ENCODE measurements at regions not wholly inside any gene's neighbourhood (a gene's known extent, or its start where the extent isn't known, plus 50 kb on each side); places are given as distances from the start of the nearest gene placed in this dataset.

GRCh38 chr12:90292183-90292582 lies 583.5 kb upstream of the ATP2B1 start:
- Histone ChIP-seq H3K4me3 (ENCODE audit: low read depth, low read length) (no peak overlapping the region), H3K4me1 (ENCODE audit: control insufficient read depth, insufficient read depth, low read length) (no peaks in the 10 kb centered on the region)
- WGBS (ENCODE audit: insufficient coverage) = 80% methylated on average over 2 of the region's 4 CpGs

DNA sequence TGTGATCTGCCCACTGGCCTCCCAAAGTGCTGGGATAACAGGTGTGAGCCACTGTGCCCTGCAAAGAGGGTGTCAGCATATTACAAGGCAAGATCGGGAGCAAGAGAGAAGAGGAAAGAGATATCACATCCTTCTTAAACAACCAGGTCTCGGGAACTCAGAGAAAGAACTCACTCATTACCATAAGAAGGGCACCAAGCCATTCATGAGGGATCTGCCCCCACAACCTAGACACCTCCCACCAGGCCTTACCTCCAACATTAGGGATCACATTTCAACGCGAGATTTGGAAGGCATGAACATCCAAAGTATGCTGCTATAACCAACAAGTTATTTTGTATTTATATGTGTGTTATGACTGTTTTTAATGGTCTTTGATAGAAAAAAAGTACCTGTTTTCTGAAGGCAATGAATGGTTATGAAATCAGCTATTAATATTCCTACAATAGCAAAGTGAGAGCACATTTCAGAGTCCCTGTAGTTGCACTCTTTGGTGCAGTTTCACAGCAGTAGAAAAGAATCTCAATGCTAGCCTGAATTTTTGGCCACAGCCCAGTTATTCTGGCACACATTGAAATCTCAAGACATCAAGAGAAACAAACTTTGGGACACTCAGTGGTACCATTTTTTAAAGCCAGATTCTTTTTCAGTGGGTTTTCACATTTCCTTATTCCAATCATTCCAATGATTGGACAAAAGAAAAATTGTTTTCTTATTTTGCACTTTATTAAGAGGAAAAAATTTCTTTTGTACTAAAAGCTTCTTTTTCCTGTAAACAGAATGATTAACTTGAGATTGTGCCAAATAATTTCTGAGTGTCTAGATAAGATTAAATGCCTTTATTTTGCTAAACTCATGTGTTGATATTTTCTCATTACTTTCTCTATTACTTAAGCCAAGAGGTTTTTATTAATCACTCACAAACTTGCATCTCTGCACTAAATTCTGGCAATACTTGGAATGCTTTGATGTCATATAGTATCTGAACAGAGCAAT lies 582.6 kb upstream of the ATP2B1 start:
- DNase-seq (ENCODE audit: low read depth in 4 of 6, low spot score in 6 of 6) = peak in 1 of 6 donors; percentile 24
- H3K27ac ChIP-seq (ENCODE audit: low read depth, low read length) = no peak overlapping the region
- no peak overlapping the region for H3K4me3 ChIP-seq (ENCODE audit: low read depth, low read length)
- peaks cover 3% of the 10 kb centered on the region for H3K9me3 ChIP-seq (ENCODE audit: control insufficient read depth, insufficient read depth, low read length)
- no peaks in the 10 kb centered on the region for H3K36me3 ChIP-seq (ENCODE audit: control insufficient read depth, insufficient read depth, low read length)
- no peaks in the 10 kb centered on the region for H3K27me3 ChIP-seq (ENCODE audit: control insufficient read depth, insufficient read depth, low read length)
- H3K4me1 ChIP-seq (ENCODE audit: control insufficient read depth, insufficient read depth, low read length) = no peaks in the 10 kb centered on the region
- WGBS (ENCODE audit: insufficient coverage) = no CpG with 5 or more reads among the region's 4 CpGs

More at GRCh38 chr12:90292183-90292582, 583.5 kb upstream of the ATP2B1 start:
- H3K36me3 ChIP-seq (ENCODE audit: control insufficient read depth, insufficient read depth, low read length) = no peaks in the 10 kb centered on the region
- peaks cover 3% of the 10 kb centered on the region for H3K9me3 ChIP-seq (ENCODE audit: control insufficient read depth, insufficient read depth, low read length)
- H3K27me3 ChIP-seq (ENCODE audit: control insufficient read depth, insufficient read depth, low read length) = no peaks in the 10 kb centered on the region
- peak in 1 of 6 donors; percentile 62 for DNase-seq (ENCODE audit: low read depth in 4 of 6, low spot score in 6 of 6)
- no peak overlapping the region for H3K27ac ChIP-seq (ENCODE audit: low read depth, low read length)

GRCh38 chr12:90287585-90287984 lies 578.9 kb upstream of the ATP2B1 start:
- no CpG with 5 or more reads among the region's 2 CpGs for WGBS (ENCODE audit: insufficient coverage)
- DNase-seq (ENCODE audit: low read depth in 4 of 6, low spot score in 6 of 6) = no peak
- Histone ChIP-seq H3K4me3 (ENCODE audit: low read depth, low read length) (no peak overlapping the region), H3K27me3 (ENCODE audit: control insufficient read depth, insufficient read depth, low read length) (no peaks in the 10 kb centered on the region), H3K4me1 (ENCODE audit: control insufficient read depth, insufficient read depth, low read length) (no peaks in the 10 kb centered on the region), H3K9me3 (ENCODE audit: control insufficient read depth, insufficient read depth, low read length) (peaks cover 3% of the 10 kb centered on the region), H3K36me3 (ENCODE audit: control insufficient read depth, insufficient read depth, low read length) (no peaks in the 10 kb centered on the region), H3K27ac (ENCODE audit: low read depth, low read length) (no peak overlapping the region)

DNA sequence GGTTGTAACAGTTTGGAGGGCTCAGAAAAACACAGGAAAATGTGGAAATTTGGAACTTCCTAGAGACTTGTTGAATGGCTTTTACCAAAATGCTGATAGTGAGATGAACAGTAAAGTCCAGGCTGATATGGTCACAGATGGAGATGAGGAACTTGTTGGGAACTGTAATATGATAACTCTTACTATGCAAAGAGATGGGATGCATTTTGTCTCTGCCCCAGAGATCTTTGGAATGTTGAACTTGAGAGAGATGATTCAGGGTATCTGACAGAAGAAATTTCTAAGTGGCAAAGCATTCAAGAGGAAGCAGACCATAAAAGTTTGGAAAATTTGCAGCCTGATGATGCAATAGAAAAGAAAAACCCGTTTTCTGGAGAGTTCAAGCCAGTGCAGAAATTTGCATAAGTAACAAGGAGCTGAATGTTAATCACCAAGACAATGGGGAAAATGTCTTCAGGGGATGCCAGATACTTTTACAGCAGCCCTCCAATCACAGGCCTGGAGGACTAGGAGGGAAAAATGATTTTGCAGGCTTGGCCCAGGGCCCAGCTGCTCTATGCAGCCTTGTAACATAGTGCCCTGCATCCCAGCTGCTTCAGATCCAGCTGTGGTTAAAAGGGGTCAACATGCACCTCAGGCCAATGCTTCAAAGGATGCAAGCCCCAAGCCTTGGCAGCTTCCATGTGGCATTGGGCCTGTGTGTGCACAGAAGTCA lies 572.7 kb upstream of the ATP2B1 start:
- no peaks in the 10 kb centered on the region for H3K4me1 ChIP-seq (ENCODE audit: control insufficient read depth, insufficient read depth, low read length)
- no peak overlapping the region for H3K4me3 ChIP-seq (ENCODE audit: low read depth, low read length)
- H3K36me3 ChIP-seq (ENCODE audit: control insufficient read depth, insufficient read depth, low read length) = no peaks in the 10 kb centered on the region
- DNase-seq (ENCODE audit: low read depth in 4 of 6, low spot score in 6 of 6) = no peak
- peaks cover 7% of the 10 kb centered on the region for H3K9me3 ChIP-seq (ENCODE audit: control insufficient read depth, insufficient read depth, low read length)
- H3K27ac ChIP-seq (ENCODE audit: low read depth, low read length) = no peak overlapping the region
- 73% methylated on average over 1 of the region's 1 CpG for WGBS (ENCODE audit: insufficient coverage)
- no peaks in the 10 kb centered on the region for H3K27me3 ChIP-seq (ENCODE audit: control insufficient read depth, insufficient read depth, low read length)

GRCh38 chr12:90280564-90281058 lies 572.0 kb upstream of the ATP2B1 start:
- no CpG with 5 or more reads among the region's 1 CpG for WGBS (ENCODE audit: insufficient coverage)
- Histone ChIP-seq H3K4me1 (ENCODE audit: control insufficient read depth, insufficient read depth, low read length) (no peaks in the 10 kb centered on the region), H3K27ac (ENCODE audit: low read depth, low read length) (no peak overlapping the region), H3K9me3 (ENCODE audit: control insufficient read depth, insufficient read depth, low read length) (peaks cover 7% of the 10 kb centered on the region), H3K36me3 (ENCODE audit: control insufficient read depth, insufficient read depth, low read length) (no peaks in the 10 kb centered on the region), H3K27me3 (ENCODE audit: control insufficient read depth, insufficient read depth, low read length) (no peaks in the 10 kb centered on the region), H3K4me3 (ENCODE audit: low read depth, low read length) (no peak overlapping the region)
- DNase-seq (ENCODE audit: low read depth in 4 of 6, low spot score in 6 of 6) = no peak

DNA sequence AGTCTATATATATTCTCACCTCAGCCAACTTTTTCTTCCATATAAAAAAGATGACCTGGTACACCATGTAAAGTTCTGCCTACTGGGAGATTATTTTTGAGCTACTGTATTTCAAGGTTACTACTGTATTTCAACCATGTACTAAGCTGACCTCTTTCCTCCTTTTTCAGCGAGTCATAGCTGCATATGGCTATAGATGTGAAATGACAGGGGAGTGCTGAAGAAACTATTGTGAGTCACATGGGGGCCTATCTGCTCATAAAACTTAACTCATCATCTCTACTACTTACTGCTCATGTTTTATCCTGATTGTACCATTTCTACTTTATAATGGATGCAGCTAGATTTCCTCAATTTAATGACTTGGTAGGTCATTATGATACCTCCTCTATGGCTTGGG lies 571.4 kb upstream of the ATP2B1 start:
- Histone ChIP-seq H3K9me3 (ENCODE audit: control insufficient read depth, insufficient read depth, low read length) (peaks cover 7% of the 10 kb centered on the region), H3K36me3 (ENCODE audit: control insufficient read depth, insufficient read depth, low read length) (no peaks in the 10 kb centered on the region), H3K27me3 (ENCODE audit: control insufficient read depth, insufficient read depth, low read length) (no peaks in the 10 kb centered on the region), H3K4me3 (ENCODE audit: low read depth, low read length) (no peak overlapping the region), H3K4me1 (ENCODE audit: control insufficient read depth, insufficient read depth, low read length) (no peaks in the 10 kb centered on the region), H3K27ac (ENCODE audit: low read depth, low read length) (no peak overlapping the region)
- no peak for DNase-seq (ENCODE audit: low read depth in 4 of 6, low spot score in 6 of 6)
- no CpG with 5 or more reads among the region's 1 CpG for WGBS (ENCODE audit: insufficient coverage)

- DNase-seq (ENCODE audit: low read depth in 4 of 6, low spot score in 6 of 6) = no peak
- Histone ChIP-seq H3K4me3 (ENCODE audit: low read depth, low read length) (no peak overlapping the region), H3K9me3 (ENCODE audit: control insufficient read depth, insufficient read depth, low read length) (no peaks in the 10 kb centered on the region), H3K4me1 (ENCODE audit: control insufficient read depth, insufficient read depth, low read length) (no peaks in the 10 kb centered on the region), H3K27me3 (ENCODE audit: control insufficient read depth, insufficient read depth, low read length) (no peaks in the 10 kb centered on the region), H3K27ac (ENCODE audit: low read depth, low read length) (no peak overlapping the region), H3K36me3 (ENCODE audit: control insufficient read depth, insufficient read depth, low read length) (no peaks in the 10 kb centered on the region)
- 100% methylated on average over 1 of the region's 2 CpGs for WGBS (ENCODE audit: insufficient coverage)
These were observed 566.5 kb upstream of the ATP2B1 start for GRCh38 chr12:90275088-90275487.

DNA sequence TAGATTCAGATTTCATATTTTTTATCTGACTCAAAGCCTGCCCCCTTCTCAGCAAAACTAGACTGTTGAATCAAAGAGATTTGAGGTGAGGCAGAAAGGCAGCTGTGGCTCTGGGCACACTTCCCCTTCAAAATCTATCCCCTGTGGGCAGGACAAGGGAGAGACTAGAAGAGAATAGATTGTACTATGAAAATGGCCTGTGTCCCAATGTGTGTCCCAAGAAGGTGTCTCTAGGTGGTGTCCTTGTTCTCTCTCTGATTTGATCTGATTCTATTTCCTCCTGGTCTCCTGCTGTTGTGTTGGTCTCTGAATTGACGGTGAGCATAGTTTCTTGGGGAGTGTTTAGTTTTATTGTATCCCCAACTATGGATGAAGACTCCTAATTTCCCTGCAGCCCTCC lies 565.8 kb upstream of the ATP2B1 start:
- no peak for DNase-seq (ENCODE audit: low read depth in 4 of 6, low spot score in 6 of 6)
- Histone ChIP-seq H3K4me3 (ENCODE audit: low read depth, low read length) (no peak overlapping the region), H3K9me3 (ENCODE audit: control insufficient read depth, insufficient read depth, low read length) (no peaks in the 10 kb centered on the region), H3K27ac (ENCODE audit: low read depth, low read length) (no peak overlapping the region), H3K36me3 (ENCODE audit: control insufficient read depth, insufficient read depth, low read length) (no peaks in the 10 kb centered on the region), H3K4me1 (ENCODE audit: control insufficient read depth, insufficient read depth, low read length) (no peaks in the 10 kb centered on the region), H3K27me3 (ENCODE audit: control insufficient read depth, insufficient read depth, low read length) (no peaks in the 10 kb centered on the region)
- no CpG with 5 or more reads among the region's 1 CpG for WGBS (ENCODE audit: insufficient coverage)

- Histone ChIP-seq H3K27ac (ENCODE audit: low read depth, low read length) (no peak overlapping the region), H3K9me3 (ENCODE audit: control insufficient read depth, insufficient read depth, low read length) (no peaks in the 10 kb centered on the region), H3K4me3 (ENCODE audit: low read depth, low read length) (no peak overlapping the region), H3K4me1 (ENCODE audit: control insufficient read depth, insufficient read depth, low read length) (no peaks in the 10 kb centered on the region), H3K27me3 (ENCODE audit: control insufficient read depth, insufficient read depth, low read length) (no peaks in the 10 kb centered on the region), H3K36me3 (ENCODE audit: control insufficient read depth, insufficient read depth, low read length) (no peaks in the 10 kb centered on the region)
- no CpG with 5 or more reads among the region's 3 CpGs for WGBS (ENCODE audit: insufficient coverage)
- DNase-seq (ENCODE audit: low read depth in 4 of 6, low spot score in 6 of 6) = no peak
These were observed 559.9 kb upstream of the ATP2B1 start for GRCh38 chr12:90268574-90268973.

All from spinal cord (tissue), 9 donors.